ENCODE measurements at regions not wholly inside any gene's neighbourhood (a gene's known extent, or its start where the extent isn't known, plus 50 kb on each side); places are given as distances from the start of the nearest gene placed in this dataset. TPM values are rescaled to one million over a fixed set of nuclear protein-coding genes. Genes with fewer than 3 reads are reported as not detected.

GRCh38 chr5:57117596-57117995 is 56.3 kb upstream of the GPBP1 start:
- H3K9me3 ChIP-seq (ENCODE audit: low read length) = no peaks in the 10 kb centered on the region
- no peaks in the 10 kb centered on the region for H3K9me2 ChIP-seq (ENCODE audit: insufficient read depth, low read length)
- no peaks in the 10 kb centered on the region for H3K4me1 ChIP-seq (ENCODE audit: insufficient read depth, low read length, poor library complexity, severe bottlenecking)
- intact Hi-C loops (cut with micrococcal nuclease; ENCODE audit: unreplicated experiment) = no loop called here
- POLR2A ChIA-PET = no interaction called here
- DNase-seq (ENCODE audit: low spot score) = no peak
- H4K20me1 ChIP-seq (ENCODE audit: insufficient read depth, low read length) = no peaks in the 10 kb centered on the region
- CTCF ChIA-PET (ENCODE audit: unreplicated experiment) = no interaction called here
- no peak overlapping the region for H3K4me2 ChIP-seq (ENCODE audit: low read length)
- no peaks in the 10 kb centered on the region for H3K36me3 ChIP-seq (ENCODE audit: insufficient read depth, low read length)
- H3K27ac ChIP-seq (ENCODE audit: low read depth, low read length, poor library complexity, severe bottlenecking) = no peak overlapping the region
- TF ChIP-seq EZH2phosphoT487 (IDR thresholded peaks at IDR 0.05; ENCODE audit: borderline replicate concordance, low read depth, low read length) = no peak
- no peak for TF ChIP-seq CTCF (conservative IDR thresholded peaks at IDR 0.05; ENCODE audit: low read length)
- no peaks in the 10 kb centered on the region for H3K79me2 ChIP-seq (ENCODE audit: insufficient read depth, low read depth, low read length)
- no peak overlapping the region for H3K4me3 ChIP-seq (ENCODE audit: low read depth, low read length, poor library complexity, severe bottlenecking)
- no TSS peak for BruUV-seq (replicated peaks)
- H2AFZ ChIP-seq (ENCODE audit: low read length) = no peak overlapping the region

DNA sequence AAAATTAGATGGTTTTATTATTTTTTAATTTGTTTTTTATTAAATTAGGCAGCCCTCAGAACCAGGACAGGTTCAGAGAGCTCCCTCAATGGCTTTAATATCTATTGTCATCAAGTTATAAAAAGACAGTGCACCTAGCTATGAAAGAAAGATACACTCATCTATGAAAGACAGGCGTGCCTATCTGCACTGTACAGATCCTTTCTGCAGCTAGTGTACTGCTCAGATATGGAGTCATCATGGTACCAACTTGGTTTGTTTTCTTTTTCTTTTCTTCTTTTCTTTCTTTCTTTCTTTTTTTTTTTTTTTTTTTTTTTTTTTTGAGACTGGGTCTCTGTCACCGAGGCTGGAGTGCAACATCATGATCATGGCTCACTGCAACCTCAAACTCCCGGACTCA is 54.8 kb upstream of the GPBP1 start:
- POLR2A ChIA-PET = interaction anchor here (0.6 to 0.7 kb wide), 2 partner anchors 206 to 928 kb away, joined by 3 to 5 read pairs; no protein-coding TSS in a partner anchor
- Histone ChIP-seq H2AFZ (ENCODE audit: low read length) (no peak overlapping the region), H3K4me1 (ENCODE audit: insufficient read depth, low read length, poor library complexity, severe bottlenecking) (no peaks in the 10 kb centered on the region), H4K20me1 (ENCODE audit: insufficient read depth, low read length) (no peaks in the 10 kb centered on the region), H3K4me3 (ENCODE audit: low read depth, low read length, poor library complexity, severe bottlenecking) (no peak overlapping the region), H3K79me2 (ENCODE audit: insufficient read depth, low read depth, low read length) (no peaks in the 10 kb centered on the region), H3K9me2 (ENCODE audit: insufficient read depth, low read length) (no peaks in the 10 kb centered on the region), H3K9me3 (ENCODE audit: low read length) (no peaks in the 10 kb centered on the region), H3K36me3 (ENCODE audit: insufficient read depth, low read length) (no peaks in the 10 kb centered on the region), H3K4me2 (ENCODE audit: low read length) (no peak overlapping the region), H3K27ac (ENCODE audit: low read depth, low read length, poor library complexity, severe bottlenecking) (no peak overlapping the region)
- no peak for TF ChIP-seq EZH2phosphoT487 (IDR thresholded peaks at IDR 0.05; ENCODE audit: borderline replicate concordance, low read depth, low read length)
- TF ChIP-seq CTCF (conservative IDR thresholded peaks at IDR 0.05; ENCODE audit: low read length) = no peak
- CTCF ChIA-PET (ENCODE audit: unreplicated experiment) = no interaction called here
- DNase-seq (ENCODE audit: low spot score) = no peak
- BruUV-seq (replicated peaks) = no TSS peak
- intact Hi-C loops (cut with micrococcal nuclease; ENCODE audit: unreplicated experiment) = no loop called here

GRCh38 chr5:57124014-57124413 is 49.8 kb upstream of the GPBP1 start:
- ChIA-PET CTCF (ENCODE audit: unreplicated experiment) (no interaction called here), POLR2A (interaction anchor here (0.6 kb wide), 1 partner anchor 870 kb away, joined by 3 read pairs; no protein-coding TSS in a partner anchor)
- Histone ChIP-seq H4K20me1 (ENCODE audit: insufficient read depth, low read length) (no peaks in the 10 kb centered on the region), H3K79me2 (ENCODE audit: insufficient read depth, low read depth, low read length) (no peaks in the 10 kb centered on the region), H3K4me1 (ENCODE audit: insufficient read depth, low read length, poor library complexity, severe bottlenecking) (no peaks in the 10 kb centered on the region), H3K4me2 (ENCODE audit: low read length) (no peak overlapping the region), H3K36me3 (ENCODE audit: insufficient read depth, low read length) (no peaks in the 10 kb centered on the region), H2AFZ (ENCODE audit: low read length) (no peak overlapping the region), H3K9me2 (ENCODE audit: insufficient read depth, low read length) (no peaks in the 10 kb centered on the region), H3K4me3 (ENCODE audit: low read depth, low read length, poor library complexity, severe bottlenecking) (no peak overlapping the region), H3K9me3 (ENCODE audit: low read length) (no peaks in the 10 kb centered on the region), H3K27ac (ENCODE audit: low read depth, low read length, poor library complexity, severe bottlenecking) (no peak overlapping the region)
- TF ChIP-seq CTCF (conservative IDR thresholded peaks at IDR 0.05; ENCODE audit: low read length) (no peak), EZH2phosphoT487 (IDR thresholded peaks at IDR 0.05; ENCODE audit: borderline replicate concordance, low read depth, low read length) (no peak)
- DNase-seq (ENCODE audit: low spot score) = no peak
- no TSS peak for BruUV-seq (replicated peaks)
- intact Hi-C loops (cut with micrococcal nuclease; ENCODE audit: unreplicated experiment) = no loop called here

Small RNA genes in the stretch of these regions (small RNA-seq; reads per million reads assigned to genes)
- gene AC034244.1 = not detected

Measured in OCI-LY7 (cell line).